H1 (cell line): ENCODE measurements at regions not wholly inside any gene's neighbourhood (a gene's known extent, or its start where the extent isn't known, plus 50 kb on each side); places are given as distances from the start of the nearest gene placed in this dataset.

ENCODE experiments used
- CTCF ChIA-PET: fragments of 300-600 bp; sonication (Branson Sonifier 250); formaldehyde crosslinking; loops from one replicate; lab custom pipeline; 2021; ENCODE audit not compliant: partially characterized antibody; lab: Charles Lee
- POLR2A ChIA-PET: fragments of 300-600 bp; sonication (Branson Sonifier 250); formaldehyde crosslinking; loops from one replicate; lab custom pipeline; 2021; ENCODE audit warnings: inconsistent platforms; ENCODE audit not compliant: partially characterized antibody; lab: Charles Lee
- DNase-seq, 2 experiments: peaks; one replicate each; pipeline versions ENCODE4 v3.0.0 to v3.0.0-alpha.2; 2010 to 2022; ENCODE audit warnings: low spot score in 2 of 2, low read depth in 1 of 2, mixed read lengths in 1 of 2
- FAIRE-seq: peaks from 2 replicates; lab custom pipeline; 2011; peaks lifted over from hg19 to GRCh38; lab: Jason Lieb, UNC
- H2AFZ ChIP-seq: 2 replicates; pipeline ENCODE4 v1.8.1; 2012; ENCODE audit warnings: low read length, inconsistent platforms
- H2AK5ac ChIP-seq: 2 replicates; pipeline ENCODE4 v1.6.1; 2013; ENCODE audit warnings: low read depth, low read length
- H2BK120ac ChIP-seq: replicated peaks from 2 replicates; pipeline ENCODE3; 2013; ENCODE audit warnings: low read depth, low read length, inconsistent platforms
- H2BK12ac ChIP-seq: 2 replicates; pipeline ENCODE4 v1.6.1; 2013; ENCODE audit warnings: low read depth, low read length
- H2BK15ac ChIP-seq: 2 replicates; pipeline ENCODE4 v1.6.1; 2013; ENCODE audit warnings: low read length
- H2BK20ac ChIP-seq: 2 replicates; pipeline ENCODE4 v1.6.1; 2013; ENCODE audit warnings: low read length
- H2BK5ac ChIP-seq: 2 replicates; pipeline ENCODE4 v1.6.1; 2013; ENCODE audit warnings: low read depth, low read length
- H3K14ac ChIP-seq: 2 replicates; pipeline ENCODE4 v1.6.1; 2013; ENCODE audit warnings: inconsistent platforms; ENCODE audit not compliant: insufficient read length
- H3K18ac ChIP-seq: 2 replicates; pipeline ENCODE4 v1.6.1; 2013; ENCODE audit warnings: low read length; ENCODE audit errors: extremely low read depth
- H3K23ac ChIP-seq: 2 replicates; pipeline ENCODE4 v1.6.1; 2013; ENCODE audit warnings: inconsistent platforms; ENCODE audit not compliant: insufficient read length
- H3K23me2 ChIP-seq: 2 replicates; pipeline ENCODE4 v1.6.1; 2013; ENCODE audit warnings: low read depth, low read length
- H3K27ac ChIP-seq: 2 replicates; pipeline ENCODE4 v1.6.1; 2011; ENCODE audit warnings: low read depth, low read length, inconsistent platforms
- H3K27me3 ChIP-seq, 4 experiments: replicated peaks in 1 of 4; 1 replicate in 1 of 4; 2 replicates in 3 of 4; pipeline versions ENCODE4 v1.6.1 to v1.8.1; 2011 to 2013; ENCODE audit warnings: low read length in 3 of 4, mild to moderate bottlenecking in 3 of 4, inconsistent platforms in 2 of 4, mixed read lengths in 2 of 4, moderate library complexity in 1 of 4; ENCODE audit not compliant: control insufficient read depth in 3 of 4, insufficient read depth in 3 of 4; ENCODE audit errors: extremely low read depth in 1 of 4
- H3K36me3 ChIP-seq, 4 experiments: 2 replicates each; pipeline versions ENCODE4 v1.6.1 to v1.8.1; 2011 to 2013; ENCODE audit warnings: mild to moderate bottlenecking in 4 of 4, low read length in 3 of 4, moderate library complexity in 2 of 4, control low read depth in 1 of 4, inconsistent platforms in 1 of 4; ENCODE audit not compliant: insufficient read depth in 4 of 4, control insufficient read depth in 2 of 4
- H3K4ac ChIP-seq: replicated peaks from 2 replicates; pipeline ENCODE3; 2013; ENCODE audit warnings: low read length, low read depth, mixed read lengths, inconsistent platforms; ENCODE audit not compliant: insufficient read length
- H3K4me1 ChIP-seq, 4 experiments: replicated peaks in 1 of 4; 1 replicate in 1 of 4; 2 replicates in 3 of 4; pipeline versions ENCODE4 v1.6.1 to v1.8.1; 2011 to 2013; ENCODE audit warnings: low read length in 3 of 4, inconsistent platforms in 2 of 4, mixed read lengths in 1 of 4; ENCODE audit not compliant: insufficient read depth in 4 of 4, control insufficient read depth in 3 of 4
- H3K4me2 ChIP-seq, 2 experiments: 2 replicates each; pipeline versions ENCODE4 v1.6.1 to v1.8.1; 2011 to 2013; ENCODE audit warnings: low read depth in 2 of 2, low read length in 2 of 2, control low read depth in 1 of 2, inconsistent platforms in 1 of 2, mild to moderate bottlenecking in 1 of 2; ENCODE audit not compliant: insufficient read depth in 1 of 2
- H3K4me3 ChIP-seq, 4 experiments: fragments of 200-600, 300-600 bp in 1 of 4; sonication (generic), shearing (Covaris generic), sonication (Bioruptor Twin) in 1 of 4; 2 replicates each; pipeline versions ENCODE4 v1.5.1 to v1.8.1; 2011 to 2016; ENCODE audit warnings: low read length in 4 of 4, low read depth in 3 of 4, control low read depth in 2 of 4, inconsistent platforms in 2 of 4, mild to moderate bottlenecking in 2 of 4, mixed read lengths in 1 of 4, moderate library complexity in 1 of 4; ENCODE audit not compliant: insufficient read depth in 2 of 4; ENCODE audit errors: extremely low read depth in 1 of 4
- H3K56ac ChIP-seq: replicated peaks from 2 replicates; pipeline ENCODE3; 2013; ENCODE audit warnings: low read depth, mild to moderate bottlenecking, mixed read lengths, low read length, inconsistent platforms; ENCODE audit not compliant: insufficient read length
- H3K79me1 ChIP-seq: 2 replicates; pipeline ENCODE4 v1.6.1; 2013; ENCODE audit warnings: low read depth, low read length, control low read depth
- H3K79me2 ChIP-seq, 2 experiments: 2 replicates each; pipeline versions ENCODE4 v1.6.1 to v1.8.1; 2012 to 2013; ENCODE audit warnings: low read length in 2 of 2, mild to moderate bottlenecking in 2 of 2, inconsistent platforms in 1 of 2; ENCODE audit not compliant: insufficient read depth in 2 of 2, control insufficient read depth in 1 of 2
- H3K9ac ChIP-seq, 4 experiments: replicated peaks in 1 of 4; 1 replicate in 1 of 4; 2 replicates in 3 of 4; pipeline versions ENCODE4 v1.6.1 to v1.8.1; 2011 to 2013; ENCODE audit warnings: low read depth in 3 of 4, low read length in 3 of 4, control low read depth in 2 of 4, mild to moderate bottlenecking in 2 of 4, moderate library complexity in 2 of 4, inconsistent platforms in 1 of 4; ENCODE audit errors: extremely low read depth in 1 of 4
- H3K9me3 ChIP-seq, 2 experiments: 2 replicates each; pipeline versions ENCODE4 v1.6.1 to v1.8.1; 2012 to 2013; ENCODE audit warnings: mild to moderate bottlenecking in 2 of 2, moderate library complexity in 2 of 2, control low read depth in 1 of 2, inconsistent platforms in 1 of 2, low read depth in 1 of 2, low read length in 1 of 2, mixed read lengths in 1 of 2; ENCODE audit not compliant: insufficient read depth in 2 of 2
- H4K20me1 ChIP-seq, 2 experiments: replicated peaks in 1 of 2; 2 replicates each; pipeline versions ENCODE3 to v1.8.1; 2011 to 2013; ENCODE audit warnings: inconsistent platforms in 2 of 2, low read length in 2 of 2, mild to moderate bottlenecking in 1 of 2; ENCODE audit not compliant: insufficient read depth in 2 of 2, control insufficient read depth in 1 of 2
- H4K5ac ChIP-seq: 2 replicates; pipeline ENCODE4 v1.6.1; 2013; ENCODE audit warnings: low read length, low read depth, mixed read lengths, inconsistent platforms; ENCODE audit not compliant: insufficient read length
- H4K8ac ChIP-seq: 2 replicates; pipeline ENCODE4 v1.8.0; 2013; ENCODE audit warnings: mild to moderate bottlenecking, moderate library complexity, low read length, inconsistent platforms; ENCODE audit not compliant: insufficient read depth; ENCODE audit errors: extremely low read depth
- H4K91ac ChIP-seq: replicated peaks from 2 replicates; pipeline ENCODE3; 2013; ENCODE audit warnings: low read length, mixed read lengths, inconsistent platforms; ENCODE audit not compliant: insufficient read length
- HDAC6 ChIP-seq: IDR thresholded peaks from one replicate; pipeline ENCODE4 v1.7.1; 2012; ENCODE audit warnings: low read depth, mild to moderate bottlenecking, inconsistent platforms, low read length, moderate library complexity
- RBBP5 ChIP-seq: IDR thresholded peaks from 2 replicates; pipeline ENCODE4 v1.7.1; 2012; ENCODE audit warnings: low read depth, mild to moderate bottlenecking, inconsistent platforms, low read length, moderate library complexity, borderline replicate concordance
- SAP30 ChIP-seq: fragments of 300-600 bp; sonication (generic); IDR thresholded peaks from 2 replicates; pipeline ENCODE4 v1.7.1; 2012; ENCODE audit warnings: low read length, moderate library complexity, mild to moderate bottlenecking, inconsistent platforms; ENCODE audit not compliant: insufficient read depth, insufficient replicate concordance
- WGBS, 2 experiments: shearing (Covaris generic) in 1 of 2; methylation state at CpG; one replicate each; pipeline versions ENCODE4 v1.1.6 to v1.1.7; 2013 to 2015; ENCODE audit warnings: low lambda C conversion rate in 2 of 2, mixed read lengths in 2 of 2, inconsistent platforms in 1 of 2, low coverage in 1 of 2, missing lambda C conversion rate in 1 of 2; ENCODE audit not compliant: insufficient replicate concordance in 2 of 2, insufficient coverage in 1 of 2, insufficient read length in 1 of 2; ENCODE audit errors: extremely low coverage in 1 of 2, missing lambda C conversion rate in 1 of 2; 5-methylcytosine and 5-hydroxymethylcytosine counted together

DNA sequence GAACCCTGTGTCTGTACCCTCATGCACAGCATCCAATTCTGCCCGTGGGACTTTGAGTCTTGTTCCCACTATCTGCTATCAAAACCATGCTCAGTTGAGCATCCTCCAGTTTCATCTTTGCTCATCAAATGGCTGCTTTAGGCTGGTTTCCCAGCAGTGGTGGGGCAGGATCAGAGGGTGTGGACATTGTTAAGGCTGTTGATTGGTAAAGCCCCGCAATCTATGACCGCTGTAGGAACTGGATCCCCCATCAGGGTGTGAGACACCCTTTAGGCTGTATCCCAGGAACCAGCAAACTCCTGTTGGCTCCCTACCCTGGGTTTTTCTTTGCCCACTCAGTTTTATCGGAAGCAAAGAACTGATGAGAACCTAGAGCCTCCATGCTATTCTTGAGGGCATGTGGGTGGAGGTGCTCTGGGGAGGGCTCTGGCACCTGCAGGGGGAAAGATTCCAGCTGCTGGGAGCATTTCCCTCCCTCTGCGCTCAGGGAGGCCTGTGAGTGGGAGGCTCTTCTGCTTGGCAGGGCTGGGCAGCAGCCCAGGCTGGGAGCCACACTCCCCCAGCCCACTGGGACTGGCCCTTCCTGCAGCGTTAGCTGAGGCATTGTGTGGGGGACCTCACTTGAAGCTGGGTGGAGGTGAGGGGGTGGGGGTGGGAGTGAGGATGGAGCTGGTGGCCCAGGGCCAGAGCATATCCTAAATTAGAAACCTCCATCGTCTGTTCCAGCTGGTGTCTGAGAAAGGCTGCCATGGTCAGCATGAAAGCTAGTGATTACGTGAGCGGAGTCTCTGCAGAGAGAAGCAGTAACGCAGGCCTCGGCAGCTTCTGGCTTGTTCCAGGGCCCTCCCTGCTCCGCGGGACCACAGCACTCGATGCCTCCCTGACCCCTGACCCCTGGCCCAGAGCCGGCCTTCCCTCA lies 160.6 kb downstream of the IRF8 start:
- Histone ChIP-seq H3K23me2 (no peaks in the 10 kb centered on the region), H3K79me2 (no peaks in the 10 kb centered on the region), H3K79me1 (no peaks in the 10 kb centered on the region), H3K56ac (no peak overlapping the region), H2BK15ac (no peak overlapping the region), H3K18ac (no peak overlapping the region), H3K23ac (no peak overlapping the region), H2BK12ac (no peak overlapping the region), H3K4me3 (no peak overlapping the region), H3K14ac (no peak overlapping the region), H2AFZ (no peak overlapping the region), H3K9me3 (no peaks in the 10 kb centered on the region), H4K8ac (no peak overlapping the region), H3K4ac (no peak overlapping the region), H3K27me3 (peaks cover 0 to 3% (median 0%) of the 10 kb centered on the region in 4 experiments; a peak in 1 of 7 replicates), H3K4me1 (no peaks in the 10 kb centered on the region), H2BK120ac (no peak overlapping the region), H3K4me2 (no peak overlapping the region), H3K36me3 (no peaks in the 10 kb centered on the region), H4K20me1 (no peaks in the 10 kb centered on the region), H3K27ac (no peak overlapping the region), H3K9ac (no peak overlapping the region), H4K5ac (no peak overlapping the region), H2BK5ac (no peak overlapping the region), H2AK5ac (no peak overlapping the region), H2BK20ac (no peak overlapping the region), H4K91ac (no peak overlapping the region)
- POLR2A ChIA-PET: interaction anchor here (1.3 kb wide), 1 partner anchor 9 kb away, joined by 3 read pairs; no protein-coding TSS in a partner anchor
- DNase-seq (no peak), FAIRE-seq (no peak)
- WGBS, 2 experiments: 86% methylated on average over 14 of the region's 15 CpGs; no CpG with 5 or more reads in 1 of the 2 experiments
- CTCF ChIA-PET: interaction anchor here (0.8 to 1.0 kb wide), 2 partner anchors 10 to 458 kb away, joined by 3 read pairs; no protein-coding TSS in a partner anchor
- TF ChIP-seq HDAC6: no peak
- TF ChIP-seq SAP30: no peak
- TF ChIP-seq RBBP5: no peak
